ENCODE measurements at regions not wholly inside any gene's neighbourhood (a gene's known extent, or its start where the extent isn't known, plus 50 kb on each side); places are given as distances from the start of the nearest gene placed in this dataset.

DNA sequence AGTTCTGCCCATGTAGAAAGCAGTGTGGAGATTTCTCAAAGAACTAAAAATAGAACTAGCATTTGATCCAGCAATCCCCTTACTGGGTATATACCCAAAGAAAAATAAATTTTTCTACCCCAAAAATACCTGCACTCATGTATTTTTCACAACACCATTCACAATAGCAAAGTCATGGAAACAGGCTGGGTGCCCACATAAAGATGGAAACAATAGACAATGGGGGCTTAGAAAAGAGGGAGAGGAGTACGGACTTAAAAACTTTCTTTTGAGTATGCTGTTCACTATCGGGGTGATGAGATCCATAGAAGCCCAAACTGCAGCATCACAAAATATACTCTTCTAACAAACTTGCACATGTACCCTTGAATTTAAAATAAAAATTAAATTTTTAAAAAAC lies 345.1 kb upstream of the CCDC54 start:
- Histone ChIP-seq H3K4me3 (ENCODE audit: low read length in 2 of 2) (no peak overlapping the region), H3K27ac (ENCODE audit: low read depth in 2 of 2, low read length in 2 of 2) (no peak overlapping the region), H3K36me3 (ENCODE audit: control insufficient read depth in 2 of 2, insufficient read depth in 2 of 2, low read length in 2 of 2) (no peaks in the 10 kb centered on the region), H3K9me3 (ENCODE audit: control insufficient read depth in 2 of 2, low read length in 2 of 2) (peaks cover 0 to 3% of the 10 kb centered on the region in 2 donors), H3K9ac (ENCODE audit: low read depth in 1 of 2, low read length in 2 of 2) (no peak overlapping the region), H3K4me1 (ENCODE audit: control insufficient read depth in 2 of 2, insufficient read depth in 2 of 2, low read length in 2 of 2) (no peaks in the 10 kb centered on the region), H3K27me3 (ENCODE audit: control insufficient read depth in 2 of 2, insufficient read depth in 2 of 2, low read length in 2 of 2) (no peaks in the 10 kb centered on the region)

GRCh38 chr3:107034142-107034541 lies 343.1 kb upstream of the CCDC54 start:
- peaks cover 0 to 3% of the 10 kb centered on the region in 2 donors for H3K9me3 ChIP-seq (ENCODE audit: control insufficient read depth in 2 of 2, low read length in 2 of 2)
- H3K4me3 ChIP-seq (ENCODE audit: low read length in 2 of 2) = no peak overlapping the region
- H3K27me3 ChIP-seq (ENCODE audit: control insufficient read depth in 2 of 2, insufficient read depth in 2 of 2, low read length in 2 of 2) = no peaks in the 10 kb centered on the region
- H3K27ac ChIP-seq (ENCODE audit: low read depth in 2 of 2, low read length in 2 of 2) = no peak overlapping the region
- no peak overlapping the region for H3K9ac ChIP-seq (ENCODE audit: low read depth in 1 of 2, low read length in 2 of 2)
- no peaks in the 10 kb centered on the region for H3K4me1 ChIP-seq (ENCODE audit: control insufficient read depth in 2 of 2, insufficient read depth in 2 of 2, low read length in 2 of 2)
- H3K36me3 ChIP-seq (ENCODE audit: control insufficient read depth in 2 of 2, insufficient read depth in 2 of 2, low read length in 2 of 2) = no peaks in the 10 kb centered on the region

GRCh38 chr3:107035176-107035575 lies 342.1 kb upstream of the CCDC54 start:
- Histone ChIP-seq H3K4me3 (ENCODE audit: low read length in 2 of 2) (no peak overlapping the region), H3K9ac (ENCODE audit: low read depth in 1 of 2, low read length in 2 of 2) (no peak overlapping the region), H3K27ac (ENCODE audit: low read depth in 2 of 2, low read length in 2 of 2) (no peak overlapping the region), H3K9me3 (ENCODE audit: control insufficient read depth in 2 of 2, low read length in 2 of 2) (peaks cover 0 to 3% of the 10 kb centered on the region in 2 donors), H3K36me3 (ENCODE audit: control insufficient read depth in 2 of 2, insufficient read depth in 2 of 2, low read length in 2 of 2) (no peaks in the 10 kb centered on the region), H3K27me3 (ENCODE audit: control insufficient read depth in 2 of 2, insufficient read depth in 2 of 2, low read length in 2 of 2) (no peaks in the 10 kb centered on the region), H3K4me1 (ENCODE audit: control insufficient read depth in 2 of 2, insufficient read depth in 2 of 2, low read length in 2 of 2) (no peaks in the 10 kb centered on the region)

- no peaks in the 10 kb centered on the region for H3K27me3 ChIP-seq (ENCODE audit: control insufficient read depth in 2 of 2, insufficient read depth in 2 of 2, low read length in 2 of 2)
- H3K4me1 ChIP-seq (ENCODE audit: control insufficient read depth in 2 of 2, insufficient read depth in 2 of 2, low read length in 2 of 2) = no peaks in the 10 kb centered on the region
- no peak overlapping the region for H3K27ac ChIP-seq (ENCODE audit: low read depth in 2 of 2, low read length in 2 of 2)
- no peaks in the 10 kb centered on the region for H3K9me3 ChIP-seq (ENCODE audit: control insufficient read depth in 2 of 2, low read length in 2 of 2)
- no peaks in the 10 kb centered on the region for H3K36me3 ChIP-seq (ENCODE audit: control insufficient read depth in 2 of 2, insufficient read depth in 2 of 2, low read length in 2 of 2)
- H3K4me3 ChIP-seq (ENCODE audit: low read length in 2 of 2) = no peak overlapping the region
- no peak overlapping the region for H3K9ac ChIP-seq (ENCODE audit: low read depth in 1 of 2, low read length in 2 of 2)
These were observed 332.6 kb upstream of the CCDC54 start for GRCh38 chr3:107044677-107045076.

DNA sequence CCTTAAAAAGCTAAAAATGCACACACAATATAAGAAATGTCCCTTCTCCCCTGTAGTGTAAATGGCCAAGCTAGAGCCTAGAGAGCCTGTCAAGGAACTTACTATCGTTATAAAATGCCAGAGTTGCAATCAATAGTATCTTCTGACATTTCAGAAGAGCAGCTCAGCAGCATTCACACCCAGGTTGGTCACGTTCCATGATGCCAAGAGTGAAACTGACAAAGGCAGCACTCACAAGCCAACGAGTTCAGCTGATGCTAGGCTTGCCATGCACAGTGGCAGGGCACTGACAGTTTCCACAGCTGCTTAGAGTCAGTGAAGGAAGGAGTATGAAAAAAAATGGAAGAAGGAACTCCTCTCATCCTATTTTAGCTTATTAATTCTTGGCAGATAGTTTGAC lies 331.4 kb upstream of the CCDC54 start:
- H3K9ac ChIP-seq (ENCODE audit: low read depth in 1 of 2, low read length in 2 of 2) = no peak overlapping the region
- no peak overlapping the region for H3K4me3 ChIP-seq (ENCODE audit: low read length in 2 of 2)
- no peak overlapping the region for H3K27ac ChIP-seq (ENCODE audit: low read depth in 2 of 2, low read length in 2 of 2)
- H3K36me3 ChIP-seq (ENCODE audit: control insufficient read depth in 2 of 2, insufficient read depth in 2 of 2, low read length in 2 of 2) = no peaks in the 10 kb centered on the region
- H3K4me1 ChIP-seq (ENCODE audit: control insufficient read depth in 2 of 2, insufficient read depth in 2 of 2, low read length in 2 of 2) = no peaks in the 10 kb centered on the region
- no peaks in the 10 kb centered on the region for H3K9me3 ChIP-seq (ENCODE audit: control insufficient read depth in 2 of 2, low read length in 2 of 2)
- H3K27me3 ChIP-seq (ENCODE audit: control insufficient read depth in 2 of 2, insufficient read depth in 2 of 2, low read length in 2 of 2) = no peaks in the 10 kb centered on the region

GRCh38 chr3:107055181-107055942 lies 321.9 kb upstream of the CCDC54 start:
- Histone ChIP-seq H3K4me3 (ENCODE audit: low read length in 2 of 2) (no peak overlapping the region), H3K4me1 (ENCODE audit: control insufficient read depth in 2 of 2, insufficient read depth in 2 of 2, low read length in 2 of 2) (no peaks in the 10 kb centered on the region), H3K27ac (ENCODE audit: low read depth in 2 of 2, low read length in 2 of 2) (no peak overlapping the region), H3K36me3 (ENCODE audit: control insufficient read depth in 2 of 2, insufficient read depth in 2 of 2, low read length in 2 of 2) (no peaks in the 10 kb centered on the region), H3K27me3 (ENCODE audit: control insufficient read depth in 2 of 2, insufficient read depth in 2 of 2, low read length in 2 of 2) (no peaks in the 10 kb centered on the region), H3K9me3 (ENCODE audit: control insufficient read depth in 2 of 2, low read length in 2 of 2) (no peaks in the 10 kb centered on the region), H3K9ac (ENCODE audit: low read depth in 1 of 2, low read length in 2 of 2) (no peak overlapping the region)

DNA sequence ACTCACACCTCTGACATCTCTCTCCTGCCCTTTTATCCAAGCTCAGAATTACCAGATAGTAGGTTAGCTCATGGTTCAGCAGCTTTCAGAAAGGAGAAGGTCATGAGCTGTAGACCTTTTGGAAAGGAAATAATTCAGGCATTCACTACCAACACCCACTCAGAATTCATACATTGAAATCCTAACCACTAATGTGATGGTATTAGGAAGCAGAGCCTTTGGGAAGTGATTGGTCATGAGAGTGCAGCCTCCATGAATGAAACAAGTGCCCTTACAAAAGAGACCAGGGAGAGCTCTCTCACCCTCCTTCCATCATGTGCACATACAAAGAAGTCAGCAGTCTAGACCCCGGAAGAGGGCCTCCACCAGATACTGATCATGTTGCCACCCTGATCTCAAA lies 315.8 kb upstream of the CCDC54 start:
- Histone ChIP-seq H3K4me3 (ENCODE audit: low read length in 2 of 2) (no peak overlapping the region), H3K27ac (ENCODE audit: low read depth in 2 of 2, low read length in 2 of 2) (no peak overlapping the region), H3K9me3 (ENCODE audit: control insufficient read depth in 2 of 2, low read length in 2 of 2) (no peaks in the 10 kb centered on the region), H3K36me3 (ENCODE audit: control insufficient read depth in 2 of 2, insufficient read depth in 2 of 2, low read length in 2 of 2) (no peaks in the 10 kb centered on the region), H3K27me3 (ENCODE audit: control insufficient read depth in 2 of 2, insufficient read depth in 2 of 2, low read length in 2 of 2) (no peaks in the 10 kb centered on the region), H3K9ac (ENCODE audit: low read depth in 1 of 2, low read length in 2 of 2) (no peak overlapping the region), H3K4me1 (ENCODE audit: control insufficient read depth in 2 of 2, insufficient read depth in 2 of 2, low read length in 2 of 2) (no peaks in the 10 kb centered on the region)

DNA sequence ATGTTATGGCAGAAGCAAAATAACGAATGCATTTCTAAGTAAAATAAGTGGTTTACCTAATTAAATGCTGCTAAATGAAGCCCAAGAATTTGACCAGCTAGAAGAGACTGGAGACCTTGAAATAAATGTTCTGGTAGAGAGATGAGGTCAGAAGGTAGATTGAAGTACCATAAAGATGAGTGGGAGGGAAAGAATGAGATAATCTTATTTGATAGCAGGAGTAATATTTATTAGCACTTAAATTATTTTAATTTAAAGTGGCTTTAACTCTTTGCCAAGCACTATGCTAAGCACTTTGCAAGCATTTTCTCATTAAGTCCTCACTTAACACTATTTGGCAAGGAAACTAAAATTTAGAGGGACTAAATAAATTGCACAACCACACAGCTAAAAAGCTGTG lies 314.9 kb upstream of the CCDC54 start:
- no peak overlapping the region for H3K4me3 ChIP-seq (ENCODE audit: low read length in 2 of 2)
- H3K27me3 ChIP-seq (ENCODE audit: control insufficient read depth in 2 of 2, insufficient read depth in 2 of 2, low read length in 2 of 2) = no peaks in the 10 kb centered on the region

GRCh38 chr3:107062787-107063186 lies 314.5 kb upstream of the CCDC54 start:
- Histone ChIP-seq H3K9me3 (ENCODE audit: control insufficient read depth in 2 of 2, low read length in 2 of 2) (no peaks in the 10 kb centered on the region), H3K36me3 (ENCODE audit: control insufficient read depth in 2 of 2, insufficient read depth in 2 of 2, low read length in 2 of 2) (no peaks in the 10 kb centered on the region), H3K27ac (ENCODE audit: low read depth in 2 of 2, low read length in 2 of 2) (no peak overlapping the region), H3K9ac (ENCODE audit: low read depth in 1 of 2, low read length in 2 of 2) (no peak overlapping the region), H3K4me1 (ENCODE audit: control insufficient read depth in 2 of 2, insufficient read depth in 2 of 2, low read length in 2 of 2) (no peaks in the 10 kb centered on the region), H3K27me3 (ENCODE audit: control insufficient read depth in 2 of 2, insufficient read depth in 2 of 2, low read length in 2 of 2) (no peaks in the 10 kb centered on the region), H3K4me3 (ENCODE audit: low read length in 2 of 2) (no peak overlapping the region)

More for the DNA sequence above, 314.9 kb upstream of the CCDC54 start:
- H3K27ac ChIP-seq (ENCODE audit: low read depth in 2 of 2, low read length in 2 of 2) = no peak overlapping the region
- no peaks in the 10 kb centered on the region for H3K4me1 ChIP-seq (ENCODE audit: control insufficient read depth in 2 of 2, insufficient read depth in 2 of 2, low read length in 2 of 2)
- no peaks in the 10 kb centered on the region for H3K36me3 ChIP-seq (ENCODE audit: control insufficient read depth in 2 of 2, insufficient read depth in 2 of 2, low read length in 2 of 2)
- H3K9me3 ChIP-seq (ENCODE audit: control insufficient read depth in 2 of 2, low read length in 2 of 2) = no peaks in the 10 kb centered on the region
- H3K9ac ChIP-seq (ENCODE audit: low read depth in 1 of 2, low read length in 2 of 2) = no peak overlapping the region

GRCh38 chr3:107063351-107063750 lies 313.9 kb upstream of the CCDC54 start:
- Histone ChIP-seq H3K4me3 (ENCODE audit: low read length in 2 of 2) (no peak overlapping the region), H3K36me3 (ENCODE audit: control insufficient read depth in 2 of 2, insufficient read depth in 2 of 2, low read length in 2 of 2) (no peaks in the 10 kb centered on the region), H3K27me3 (ENCODE audit: control insufficient read depth in 2 of 2, insufficient read depth in 2 of 2, low read length in 2 of 2) (no peaks in the 10 kb centered on the region), H3K9me3 (ENCODE audit: control insufficient read depth in 2 of 2, low read length in 2 of 2) (no peaks in the 10 kb centered on the region), H3K4me1 (ENCODE audit: control insufficient read depth in 2 of 2, insufficient read depth in 2 of 2, low read length in 2 of 2) (no peaks in the 10 kb centered on the region), H3K27ac (ENCODE audit: low read depth in 2 of 2, low read length in 2 of 2) (no peak overlapping the region), H3K9ac (ENCODE audit: low read depth in 1 of 2, low read length in 2 of 2) (no peak overlapping the region)
